Left ventricle myocardium superior (tissue), 1 donor: ENCODE measurements at regions not wholly inside any gene's neighbourhood (a gene's known extent, or its start where the extent isn't known, plus 50 kb on each side); places are given as distances from the start of the nearest gene placed in this dataset.
"Not testable (repeated sequence)": the region's sequence is repeated elsewhere in the genome, so short reads cannot be mapped to it uniquely, and the experiment has no call there.

Source experiments
- ATAC-seq: fragments of 200-7000 bp; cut with Tn5 transposase; one replicate; pipeline ENCODE4 v1.9.1; 2020; ENCODE audit warnings: mild to moderate bottlenecking, moderate library complexity
- DNase-seq: peaks from one replicate; pipeline ENCODE4 v3.0.0-alpha.2; 2020
- intact Hi-C: fragments of 100-400 bp; cut with micrococcal nuclease; formaldehyde crosslinking; loops from one replicate; pipeline ENCODE4 v1.11.0; 2022
- donor health status: DM: no; HTN: yes; CAD: no; lungs with severe emphysema.

DNA sequence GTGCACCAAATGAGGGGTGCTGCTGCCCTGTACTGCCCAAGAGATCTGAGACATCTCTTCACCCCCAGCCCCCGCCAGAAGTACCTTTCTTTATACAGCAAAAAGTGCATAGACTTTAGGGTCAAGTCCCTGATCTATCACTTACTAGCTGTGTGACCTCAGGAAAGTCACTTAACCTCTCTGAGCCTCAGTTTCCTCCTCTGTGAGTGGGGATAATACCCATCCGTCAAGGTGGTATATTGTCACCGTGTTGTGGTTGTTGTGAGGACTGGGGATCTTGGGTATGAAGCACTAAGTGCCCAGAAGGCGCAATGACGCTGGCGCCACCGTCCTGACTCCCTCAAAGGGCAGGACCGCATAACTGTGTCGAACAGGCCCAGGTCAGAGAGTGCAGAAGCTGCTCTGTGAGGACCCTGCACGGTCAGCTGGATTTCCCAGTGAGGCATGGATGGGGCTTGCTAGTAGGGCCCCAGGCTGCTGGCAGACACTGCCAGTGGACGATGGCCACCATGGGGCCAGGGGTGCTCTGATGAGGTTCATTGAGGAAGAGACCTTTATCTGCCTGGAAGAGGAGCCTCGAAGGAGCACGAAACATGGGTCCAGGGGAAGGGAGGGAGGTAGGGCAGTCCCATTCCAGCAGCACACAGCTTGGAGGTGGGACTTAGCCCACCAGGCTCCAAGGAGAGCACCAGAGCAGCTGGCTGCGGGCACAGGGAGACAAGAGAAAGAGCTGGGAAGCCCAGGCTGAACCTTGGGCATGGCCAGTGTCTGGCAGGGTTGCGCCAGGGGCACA lies 61.8 kb upstream of the LAPTM4A start:
- intact Hi-C loops: no loop called here
- no peak for ATAC-seq
- no peak for DNase-seq

DNA sequence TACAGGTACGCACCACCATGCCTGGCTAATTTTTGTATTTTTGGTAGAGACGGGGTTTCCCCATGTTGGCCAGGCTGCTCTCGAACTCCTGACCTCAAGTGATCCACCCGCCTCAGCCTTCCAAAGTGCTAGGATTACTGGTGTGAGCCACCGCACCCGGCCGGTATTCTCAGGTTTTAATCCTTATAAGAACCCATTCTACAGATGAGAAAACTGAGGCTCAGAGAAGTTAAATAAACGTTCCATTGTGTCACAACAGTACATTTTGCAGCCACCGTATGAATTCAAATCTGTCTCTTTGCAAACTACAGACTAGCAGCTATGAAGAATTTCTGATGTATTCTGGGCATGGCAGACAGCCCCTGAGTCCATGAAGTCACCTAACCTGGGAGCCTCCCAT lies 60.9 kb upstream of the LAPTM4A start:
- intact Hi-C loops, DNase-seq, ATAC-seq: not testable (repeated sequence)

DNA sequence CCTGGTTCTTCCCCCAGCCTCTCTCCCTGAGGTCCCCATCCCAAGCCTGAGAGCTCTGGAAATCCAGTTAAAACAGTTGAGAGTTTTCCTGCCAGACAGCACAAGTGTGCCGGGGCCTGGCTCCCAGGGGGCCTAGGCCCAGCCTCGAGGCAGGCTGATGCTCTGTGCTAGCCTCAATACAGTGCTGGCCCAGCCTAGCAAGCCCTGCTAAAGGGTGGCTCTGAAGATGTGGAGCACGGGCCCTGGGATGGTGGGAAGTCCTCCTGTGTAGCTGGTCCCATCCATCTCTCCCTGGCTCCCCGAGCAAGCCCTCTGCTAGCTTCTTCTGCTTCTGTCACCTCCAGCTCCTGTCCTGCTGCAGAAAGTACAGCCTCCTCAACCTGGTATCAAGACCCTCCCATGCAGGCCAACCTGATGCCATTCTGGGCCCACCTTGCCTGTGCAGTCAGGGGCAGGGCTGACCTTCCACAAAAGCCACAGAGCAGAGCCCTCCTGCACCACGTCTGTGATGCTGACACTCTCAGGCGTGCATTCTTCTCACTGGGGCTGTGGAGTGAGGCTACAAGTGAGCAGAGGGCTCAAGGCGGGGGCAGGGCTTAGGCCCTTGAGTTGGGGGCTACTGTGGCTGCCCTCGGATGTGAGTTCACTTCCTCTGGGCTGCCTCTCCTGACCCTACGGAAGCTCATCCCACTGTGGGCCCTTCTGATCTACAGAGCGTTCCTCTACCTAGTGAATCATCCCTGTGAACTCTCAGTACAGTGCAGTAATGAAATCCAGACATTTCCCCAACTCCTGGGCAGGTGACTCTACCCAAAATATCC lies 60.1 kb upstream of the LAPTM4A start:
- intact Hi-C loops: no loop called here
- DNase-seq: no peak
- ATAC-seq: no peak

DNA sequence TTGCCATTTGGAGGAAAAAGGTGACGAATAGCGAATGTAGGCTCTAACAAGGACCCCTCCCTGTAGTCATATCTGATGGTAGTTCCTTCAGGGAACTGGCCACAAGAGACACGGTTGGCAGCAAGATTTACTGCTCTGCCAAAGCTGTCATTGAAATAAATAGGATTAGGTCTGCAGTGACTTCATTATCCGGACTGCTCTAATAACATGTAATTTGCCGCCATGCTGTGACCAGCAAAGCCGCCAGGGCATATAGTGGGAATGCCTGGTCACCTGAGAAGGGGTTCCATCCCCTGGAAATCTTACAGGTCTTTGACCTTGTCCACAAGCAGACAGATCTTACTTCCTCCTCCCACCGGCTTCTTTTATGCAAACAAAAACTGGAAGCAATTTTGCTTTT lies 59.4 kb upstream of the LAPTM4A start:
- intact Hi-C loops: no loop called here
- DNase-seq (no peak), ATAC-seq (no peak)

DNA sequence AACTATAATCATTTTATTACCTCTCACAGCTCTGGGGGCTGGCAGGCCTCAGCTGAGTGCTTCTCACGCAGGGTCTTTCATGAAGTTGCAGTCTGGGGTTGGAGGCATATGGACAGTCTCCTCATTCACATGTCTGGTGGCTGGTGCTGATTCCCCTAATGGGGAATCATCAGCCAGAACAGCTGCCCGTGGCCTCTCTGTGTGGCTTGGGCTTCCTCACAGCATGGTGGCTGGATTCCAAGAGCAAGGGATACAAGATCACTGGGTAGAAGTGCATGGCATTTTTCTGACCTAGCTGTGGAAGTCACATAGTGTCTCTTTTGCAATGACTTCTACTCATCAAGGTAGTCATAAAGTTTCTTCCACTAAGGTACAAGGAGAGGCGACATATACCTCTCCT lies 59.0 kb upstream of the LAPTM4A start:
- ATAC-seq (no peak), DNase-seq (no peak)
- intact Hi-C loops: no loop called here

DNA sequence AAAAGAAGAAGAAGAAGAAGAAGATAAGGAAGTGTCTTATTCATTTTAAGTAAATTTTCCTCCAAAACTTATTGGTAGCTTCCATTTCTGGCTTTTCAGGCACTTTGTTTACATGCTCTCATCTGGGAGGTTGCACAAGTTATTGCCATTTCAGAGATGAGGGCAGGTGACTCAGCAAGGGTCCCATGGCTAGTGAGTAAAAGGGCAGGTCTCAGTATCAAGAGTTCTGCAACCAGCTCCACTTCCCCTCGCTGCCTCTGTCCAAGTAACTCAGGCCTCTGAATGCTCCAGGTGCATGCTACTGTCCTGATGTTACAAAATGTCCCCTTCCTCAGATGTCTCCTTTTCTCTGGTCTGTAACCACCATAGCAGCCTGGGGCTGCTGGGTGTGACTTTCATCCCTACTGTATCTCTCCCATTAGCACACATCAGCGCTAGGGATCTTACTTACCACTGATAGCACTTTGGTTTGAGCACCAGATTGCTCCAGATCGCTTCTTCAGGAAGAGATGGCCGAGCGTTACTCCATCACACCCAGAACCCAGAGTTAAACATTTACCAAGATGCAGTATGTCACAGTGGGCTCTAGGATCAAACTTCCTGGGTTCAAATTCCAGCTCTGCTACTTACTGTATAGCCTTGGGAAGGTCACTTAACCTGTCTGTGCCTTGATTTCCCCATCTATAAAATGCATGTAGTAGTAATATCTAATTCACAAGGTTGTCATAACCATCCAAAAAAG lies 57.4 kb upstream of the LAPTM4A start:
- ATAC-seq (no peak), DNase-seq (no peak)
- intact Hi-C loops: no loop called here

DNA sequence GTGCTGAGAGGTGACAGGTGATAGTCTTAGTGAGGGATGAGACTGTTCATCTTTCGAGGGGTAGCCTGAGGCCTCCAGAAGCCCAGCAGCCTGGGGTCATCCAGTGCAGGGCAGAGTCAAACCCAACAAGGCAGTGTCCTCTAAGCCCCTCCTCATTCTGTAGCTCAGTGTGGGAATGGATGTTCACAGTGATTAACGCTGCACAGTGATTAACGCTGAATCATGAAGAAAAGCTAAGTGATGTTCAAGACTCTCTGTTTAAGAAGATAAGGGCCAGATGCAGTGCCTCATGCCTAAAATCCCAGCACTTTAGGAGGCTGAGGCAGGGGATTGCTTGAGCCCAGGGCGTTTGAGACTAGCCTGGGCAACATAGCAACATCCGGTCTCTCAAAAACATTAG lies 56.3 kb upstream of the LAPTM4A start:
- DNase-seq: no peak
- intact Hi-C loops: no loop called here
- ATAC-seq: no peak

DNA sequence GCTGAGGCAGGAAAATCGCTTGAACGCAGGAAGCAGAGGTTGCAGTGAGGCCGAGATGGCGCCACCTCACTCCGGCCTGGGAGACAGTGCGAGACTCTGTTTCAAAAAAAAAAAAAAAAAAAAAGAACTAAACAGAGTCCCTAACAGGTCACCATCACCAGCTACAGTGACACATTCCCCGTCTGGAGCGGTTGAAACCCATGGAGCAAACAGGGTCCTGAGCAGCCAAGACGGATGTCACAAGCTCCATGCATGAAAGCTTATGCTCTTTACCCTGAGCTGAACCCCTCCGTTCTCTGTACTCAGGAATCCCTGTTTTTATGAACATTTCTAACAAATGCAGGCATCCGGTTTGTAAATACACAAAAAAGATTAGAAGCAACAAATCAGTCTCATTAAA lies 55.9 kb upstream of the LAPTM4A start:
- intact Hi-C loops: no loop called here
- no peak for DNase-seq
- ATAC-seq: no peak

DNA sequence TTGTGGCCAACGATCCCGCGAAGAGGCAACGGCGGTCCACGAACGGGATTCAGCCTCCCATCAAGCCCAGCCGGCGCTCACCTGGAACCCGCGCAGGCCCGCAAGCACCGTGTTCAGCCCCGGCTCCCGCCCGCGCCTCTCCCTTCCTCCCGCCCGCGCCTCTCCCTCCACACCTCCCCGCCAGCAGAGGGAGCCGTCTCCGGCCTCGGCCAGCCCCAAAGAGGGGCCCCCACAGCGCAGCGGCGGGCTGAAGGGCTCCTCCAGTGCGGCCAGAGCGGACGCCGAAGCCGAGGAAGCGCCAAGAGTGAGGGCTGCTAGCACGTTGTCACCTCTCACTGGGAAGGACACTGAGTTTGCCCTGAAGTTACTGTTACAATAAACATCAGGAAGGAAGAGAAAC lies 55.3 kb upstream of the LAPTM4A start:
- intact Hi-C loops: no loop called here

DNA sequence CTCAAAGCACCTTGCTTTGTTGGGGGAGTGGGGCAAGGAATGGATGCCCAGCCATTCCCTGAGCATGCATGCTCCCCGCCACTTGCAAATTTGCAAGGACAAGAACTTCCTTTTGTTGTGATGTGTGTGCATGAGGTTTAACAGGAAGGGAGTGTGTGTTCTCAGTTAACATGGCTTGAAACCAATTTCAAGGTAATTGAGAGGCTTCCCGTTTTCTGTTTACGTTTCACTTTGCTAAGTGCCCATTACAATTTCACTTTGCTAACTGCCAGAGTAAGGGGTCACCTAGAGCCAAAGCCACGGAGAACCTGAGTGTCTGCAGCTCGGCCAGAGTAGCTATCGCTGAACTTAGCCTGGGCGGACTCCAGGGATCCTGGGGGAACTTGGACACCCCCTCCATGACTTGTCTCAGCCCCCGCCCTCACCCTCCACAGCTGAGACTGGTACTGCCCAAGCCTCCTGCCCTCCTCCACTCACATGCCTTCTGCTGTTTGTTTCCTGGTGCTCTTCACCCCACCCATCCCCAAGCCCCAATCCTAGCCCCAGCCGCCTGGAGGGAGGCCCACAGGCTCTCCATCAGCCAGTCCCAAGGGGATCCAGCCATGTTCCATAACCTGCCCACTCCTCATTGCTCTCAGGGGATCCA lies 53.6 kb upstream of the LAPTM4A start:
- intact Hi-C loops: no loop called here
- ATAC-seq (no peak), DNase-seq (no peak)

More for the DNA sequence above, 55.3 kb upstream of the LAPTM4A start:
- DNase-seq (peak; percentile 65), ATAC-seq (peak; percentile 66)

DNA sequence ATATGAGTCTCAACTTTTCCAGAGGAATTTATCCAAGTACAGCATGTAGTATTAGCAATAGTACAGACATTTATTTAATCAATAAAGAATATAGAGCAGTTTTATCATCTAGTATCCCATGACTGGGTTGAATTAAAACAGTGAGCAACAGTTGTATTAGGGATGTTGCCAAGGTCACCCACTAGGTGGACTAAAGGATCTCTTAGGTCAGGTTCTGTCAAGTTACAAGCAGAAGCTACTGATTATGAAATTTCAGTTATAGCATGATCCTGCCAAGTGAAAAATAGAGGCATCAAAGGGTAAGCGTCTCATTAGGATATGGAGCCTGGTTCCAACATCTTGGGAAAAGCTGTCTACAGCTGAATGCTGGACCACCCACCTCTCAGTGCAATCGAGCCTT lies 52.1 kb upstream of the LAPTM4A start:
- ATAC-seq (no peak), DNase-seq (no peak)
- intact Hi-C loops: no loop called here
